MM.1S (cell line): ENCODE measurements at regions not wholly inside any gene's neighbourhood (a gene's known extent, or its start where the extent isn't known, plus 50 kb on each side); places are given as distances from the start of the nearest gene placed in this dataset.

Experiments used
- EZH2phosphoT487 ChIP-seq: fragments of 300-600 bp; sonication (generic); IDR thresholded peaks from 2 replicates; pipeline ENCODE4 v1.6.1; 2018; ENCODE audit warnings: antibody characterized with exemption, low read length
- TF ChIP-seq, protein P1 (sequence below): fragments of 300-600 bp; sonication (generic); IDR thresholded peaks from 2 replicates; pipeline ENCODE4 v1.5.1; 2016; ENCODE audit warnings: antibody characterized with exemption, low read length, mixed read lengths

DNA sequence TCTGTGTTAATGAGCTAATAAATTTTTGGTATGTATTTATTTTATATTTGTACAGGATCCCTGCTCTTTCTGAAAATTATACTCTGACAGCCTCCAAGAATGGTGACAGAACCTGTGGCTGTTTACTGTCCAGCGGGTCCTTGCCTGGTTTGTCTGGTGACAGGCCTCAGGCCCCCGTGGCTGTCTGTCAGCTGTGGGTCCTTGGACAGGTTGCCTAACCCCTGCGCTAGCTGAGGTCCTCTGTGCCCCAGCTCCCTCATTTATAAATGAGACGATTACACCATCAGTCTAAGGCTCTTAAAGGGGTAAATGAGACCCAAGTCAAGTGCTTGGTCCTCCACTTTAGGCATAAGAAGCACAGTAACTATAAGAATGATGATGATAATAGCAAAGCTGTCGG, 125.1 kb upstream of the COL5A1 start:
- TF ChIP-seq, protein P1, sequence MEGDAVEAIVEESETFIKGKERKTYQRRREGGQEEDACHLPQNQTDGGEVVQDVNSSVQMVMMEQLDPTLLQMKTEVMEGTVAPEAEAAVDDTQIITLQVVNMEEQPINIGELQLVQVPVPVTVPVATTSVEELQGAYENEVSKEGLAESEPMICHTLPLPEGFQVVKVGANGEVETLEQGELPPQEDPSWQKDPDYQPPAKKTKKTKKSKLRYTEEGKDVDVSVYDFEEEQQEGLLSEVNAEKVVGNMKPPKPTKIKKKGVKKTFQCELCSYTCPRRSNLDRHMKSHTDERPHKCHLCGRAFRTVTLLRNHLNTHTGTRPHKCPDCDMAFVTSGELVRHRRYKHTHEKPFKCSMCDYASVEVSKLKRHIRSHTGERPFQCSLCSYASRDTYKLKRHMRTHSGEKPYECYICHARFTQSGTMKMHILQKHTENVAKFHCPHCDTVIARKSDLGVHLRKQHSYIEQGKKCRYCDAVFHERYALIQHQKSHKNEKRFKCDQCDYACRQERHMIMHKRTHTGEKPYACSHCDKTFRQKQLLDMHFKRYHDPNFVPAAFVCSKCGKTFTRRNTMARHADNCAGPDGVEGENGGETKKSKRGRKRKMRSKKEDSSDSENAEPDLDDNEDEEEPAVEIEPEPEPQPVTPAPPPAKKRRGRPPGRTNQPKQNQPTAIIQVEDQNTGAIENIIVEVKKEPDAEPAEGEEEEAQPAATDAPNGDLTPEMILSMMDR: no peak
- no peak for TF ChIP-seq EZH2phosphoT487
